COLO829 (cell line): ENCODE measurements at regions not wholly inside any gene's neighbourhood (a gene's known extent, or its start where the extent isn't known, plus 50 kb on each side); places are given as distances from the start of the nearest gene placed in this dataset.

Experiments
- DNase-seq: peaks from one replicate; pipeline ENCODE4 v3.0.0; 2012; ENCODE audit warnings: low spot score

DNA sequence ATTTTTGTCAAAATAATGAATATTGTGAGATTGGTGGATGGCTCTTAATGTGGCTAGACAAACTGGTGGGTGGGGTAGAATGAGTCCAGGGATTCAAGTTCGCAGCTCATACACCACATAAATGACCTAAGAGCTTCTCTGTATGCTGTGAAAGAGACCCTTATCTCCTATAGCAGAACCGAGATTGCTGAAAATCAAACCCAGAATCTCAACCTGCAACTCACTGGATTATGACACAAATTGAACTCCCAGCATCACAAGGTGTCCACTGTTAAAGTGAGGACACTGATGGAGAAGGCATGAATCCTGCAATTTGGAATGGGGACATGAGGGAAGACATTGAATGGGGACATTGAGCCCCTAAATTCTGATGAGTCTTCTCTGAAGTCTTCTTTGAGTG is 51.3 kb upstream of the CNKSR3 start:
- no peak for DNase-seq

DNA sequence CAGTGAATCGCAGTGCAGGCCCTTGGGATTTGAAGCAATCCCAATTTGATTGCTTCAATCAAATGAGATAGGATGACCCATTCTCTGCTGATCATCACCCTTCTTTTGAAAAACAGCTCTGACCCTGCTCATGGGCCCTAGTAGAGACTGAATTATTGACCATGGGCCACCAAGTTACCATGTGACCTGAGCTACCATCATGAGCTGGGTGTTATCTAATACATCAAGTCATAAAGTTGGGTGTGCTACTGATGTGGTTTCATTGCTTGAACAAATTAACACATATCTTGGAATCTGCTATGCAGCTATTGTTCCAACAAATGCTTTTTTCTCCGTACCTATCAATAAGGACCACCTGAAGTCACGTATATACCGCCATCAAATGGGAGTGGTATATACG is 54.8 kb upstream of the CNKSR3 start:
- DNase-seq = no peak

DNA sequence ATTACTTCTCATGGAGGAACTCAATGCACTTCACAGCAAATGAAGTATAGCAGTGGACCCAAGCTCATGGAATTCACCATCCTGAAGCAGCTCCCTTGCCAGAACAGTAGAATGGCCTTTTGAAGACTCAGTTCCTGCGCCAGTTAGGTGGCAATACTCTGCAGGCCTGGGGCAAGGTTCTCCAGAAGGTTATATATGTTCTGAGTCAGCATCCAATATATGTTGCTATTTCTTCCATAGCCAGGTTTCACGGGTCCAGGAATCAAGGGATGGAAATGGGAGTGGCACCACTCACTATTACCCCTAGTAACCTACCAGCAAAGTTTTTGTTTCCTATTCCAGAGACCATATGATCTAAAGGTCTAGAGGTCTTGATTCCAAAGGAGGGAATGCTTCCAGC is 56.4 kb upstream of the CNKSR3 start:
- DNase-seq = no peak

DNA sequence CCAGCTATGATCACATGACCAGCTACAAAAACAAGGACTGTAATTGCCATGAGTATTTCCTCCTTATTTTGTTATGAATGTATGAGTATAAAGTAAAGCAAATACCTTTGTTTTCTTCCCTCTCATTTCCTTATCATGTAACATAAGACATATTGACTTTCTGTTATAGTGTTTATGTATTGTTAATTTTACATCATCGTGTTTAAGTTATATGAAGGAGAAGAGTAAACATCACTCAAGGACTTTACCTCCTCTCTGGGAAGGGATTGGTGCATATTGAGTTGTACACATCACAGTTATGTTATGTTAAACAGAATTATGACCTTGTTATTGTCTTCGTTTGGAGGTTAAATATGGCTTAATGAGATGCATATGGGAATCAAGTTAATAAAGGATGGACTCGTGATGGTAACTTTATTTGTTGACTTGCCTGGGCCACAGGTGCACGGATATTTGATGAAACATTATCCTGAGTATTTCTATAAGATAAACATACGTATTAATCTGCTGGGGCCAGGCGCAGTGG is 57.3 kb upstream of the CNKSR3 start:
- no peak for DNase-seq

DNA sequence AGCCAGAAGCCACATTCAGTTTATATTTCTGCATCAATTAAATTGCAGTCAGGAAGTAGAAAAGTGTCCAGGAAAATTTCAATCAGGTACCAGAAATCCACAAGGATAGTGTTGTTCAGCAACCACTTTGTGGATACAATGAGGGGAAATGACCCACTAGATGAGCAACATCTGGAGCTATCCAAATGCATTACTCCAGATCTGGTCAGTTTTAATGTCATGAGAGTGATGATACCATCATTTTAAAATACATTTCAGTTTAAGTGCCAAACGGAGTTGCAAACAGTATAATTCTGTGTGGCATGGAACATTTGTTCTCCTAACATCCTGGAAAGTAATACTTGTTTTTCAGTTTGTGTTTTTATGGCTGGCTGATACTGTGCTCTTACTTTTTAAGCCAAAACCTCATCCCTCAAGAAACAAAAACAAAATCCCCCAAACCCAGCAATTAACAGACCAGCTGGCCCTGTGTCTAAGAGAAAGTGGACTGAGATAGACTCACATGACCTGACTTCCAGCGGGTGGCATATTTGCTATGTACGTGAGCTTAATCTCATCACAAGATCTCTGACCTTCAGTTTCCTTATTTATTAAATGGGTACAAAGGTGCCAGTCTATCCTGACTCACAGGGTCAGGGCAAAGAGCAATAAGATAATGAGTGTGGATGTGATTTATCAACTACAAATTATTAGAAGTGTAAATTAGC is 58.8 kb upstream of the CNKSR3 start:
- no peak for DNase-seq

DNA sequence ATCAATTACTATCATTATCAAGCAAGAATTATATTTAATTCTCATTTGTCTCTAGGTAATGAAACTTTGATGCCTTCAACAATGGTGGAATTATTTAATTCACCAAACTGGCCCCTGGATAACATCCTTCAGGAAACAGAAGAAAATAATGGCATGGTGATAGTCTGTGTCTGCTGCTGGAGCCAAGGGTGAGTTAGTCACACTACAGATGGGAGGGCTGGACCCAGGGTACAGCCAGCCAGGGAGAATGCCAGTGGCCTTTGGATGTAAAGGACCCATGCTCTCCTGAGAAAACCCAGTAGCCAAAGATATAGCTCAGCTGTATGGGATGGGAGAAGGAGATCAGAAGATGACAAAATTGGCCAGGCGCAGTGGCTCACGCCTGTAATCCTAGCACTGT is 60.0 kb upstream of the CNKSR3 start:
- DNase-seq = no peak

DNA sequence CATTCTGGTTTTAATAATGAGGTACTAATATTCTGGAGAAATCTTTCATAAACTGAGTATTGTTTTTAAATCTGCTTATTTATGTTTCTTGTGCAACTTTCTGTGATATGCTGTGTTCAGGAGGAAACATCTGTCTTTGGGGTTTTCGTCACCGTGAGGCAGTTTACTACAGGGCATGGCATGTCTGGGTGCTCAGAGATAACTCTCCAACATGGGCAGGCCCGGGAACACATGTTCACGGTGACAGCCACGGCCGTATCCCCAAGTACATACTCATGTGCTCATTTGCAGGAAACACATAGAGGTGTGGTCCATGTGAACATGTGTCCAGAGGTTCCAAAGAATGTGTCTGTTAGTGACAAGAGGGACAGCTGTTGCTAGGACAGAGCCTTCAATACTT is 62.1 kb upstream of the CNKSR3 start:
- DNase-seq = no peak

DNA sequence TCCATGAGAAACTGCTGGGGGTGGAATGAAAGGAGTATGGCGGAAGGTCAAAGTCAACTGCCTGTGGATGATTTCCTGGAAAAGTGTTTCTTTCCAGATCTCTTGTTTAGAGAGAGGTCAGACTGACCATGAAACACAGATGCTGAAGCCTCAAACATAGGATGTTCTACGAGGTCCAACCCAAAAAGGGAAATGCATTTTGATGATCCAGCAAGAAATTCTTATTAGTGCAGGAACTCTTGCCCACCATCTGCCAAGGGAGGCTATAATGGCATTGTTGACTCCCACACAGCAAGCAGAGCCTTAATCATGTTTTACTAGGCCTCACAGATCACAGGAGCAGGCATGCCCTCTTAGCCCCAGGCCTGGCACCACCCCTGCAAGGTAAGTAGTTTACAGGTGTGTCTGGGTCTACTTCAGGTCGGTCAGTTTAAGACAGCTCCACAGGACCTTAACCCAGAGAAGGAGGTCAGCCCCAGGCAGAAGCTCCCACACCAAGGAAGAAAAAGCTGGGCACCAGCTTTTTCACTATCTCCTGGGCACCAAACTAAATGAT is 67.6 kb upstream of the CNKSR3 start:
- no peak for DNase-seq

DNA sequence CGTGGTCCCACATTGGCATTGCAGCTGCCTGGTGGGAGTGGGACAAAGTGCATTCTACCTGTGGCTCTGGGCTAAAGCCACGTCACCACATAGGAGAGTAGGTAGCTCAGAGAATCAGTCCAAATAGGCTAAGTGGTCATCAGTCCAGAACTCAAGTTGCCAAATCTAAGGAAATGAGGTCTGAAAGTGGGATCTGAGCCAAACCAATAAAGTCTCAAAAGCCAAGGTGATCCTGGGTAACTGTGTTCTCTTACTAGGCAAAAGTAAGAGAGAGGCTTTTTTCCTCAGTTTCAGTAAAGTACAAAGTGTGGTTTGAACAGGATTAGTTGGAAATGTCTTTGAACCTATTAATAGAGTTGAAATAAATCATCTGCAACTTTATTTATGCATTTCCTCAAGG is 68.6 kb upstream of the CNKSR3 start:
- no peak for DNase-seq

DNA sequence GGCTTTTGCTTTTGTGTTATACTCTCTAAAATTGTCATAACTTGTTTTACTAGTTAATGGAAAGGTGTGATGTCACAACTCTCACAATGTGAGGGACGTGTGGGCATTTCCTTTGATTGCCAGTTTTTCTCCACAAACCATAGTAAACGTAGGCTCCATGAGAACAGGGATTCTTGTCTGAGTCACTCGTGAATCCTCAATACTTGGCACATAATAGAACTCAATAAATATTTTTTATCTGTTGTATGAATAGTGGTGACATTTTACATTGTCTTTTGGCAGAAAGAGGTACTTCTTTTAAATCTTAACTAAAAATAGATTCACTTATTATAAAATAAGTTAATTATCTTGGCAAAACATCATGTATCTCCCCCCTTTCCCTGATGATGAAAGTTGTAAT is 69.0 kb upstream of the CNKSR3 start:
- no peak for DNase-seq

DNA sequence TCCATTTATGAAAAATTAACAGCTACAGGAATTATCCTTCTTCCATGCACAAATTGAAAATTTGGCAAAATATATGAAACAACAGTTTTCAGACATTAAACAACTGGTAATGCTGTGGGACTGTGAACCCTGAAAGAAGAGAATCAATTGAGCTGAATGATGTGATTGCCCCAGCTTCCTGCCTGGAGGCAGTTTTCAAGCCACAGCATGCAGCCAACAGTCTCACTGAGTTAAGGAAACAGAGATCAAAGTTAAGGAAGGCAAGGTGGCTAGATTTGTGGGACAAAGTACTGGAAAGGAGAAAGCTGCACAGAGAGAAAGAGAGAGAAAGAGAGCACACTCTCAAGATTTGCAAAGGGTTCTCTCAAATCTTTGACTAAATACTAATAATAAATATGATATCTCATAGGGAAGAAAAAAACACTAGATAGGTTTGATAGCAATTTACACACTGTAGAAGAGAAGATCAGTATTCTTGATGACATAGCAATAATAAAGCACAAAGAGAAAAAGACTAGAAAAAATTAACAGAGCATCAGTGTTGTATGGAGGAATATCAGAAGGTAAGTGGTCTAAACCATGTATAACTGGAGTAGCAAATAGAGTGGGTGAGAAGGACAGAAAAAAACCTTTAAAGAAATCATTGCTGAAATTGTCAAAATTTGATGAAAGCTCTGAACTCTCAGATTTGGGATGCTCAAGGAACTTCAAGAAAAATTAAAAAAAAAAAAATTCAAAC is 70.1 kb upstream of the CNKSR3 start:
- no peak for DNase-seq

DNA sequence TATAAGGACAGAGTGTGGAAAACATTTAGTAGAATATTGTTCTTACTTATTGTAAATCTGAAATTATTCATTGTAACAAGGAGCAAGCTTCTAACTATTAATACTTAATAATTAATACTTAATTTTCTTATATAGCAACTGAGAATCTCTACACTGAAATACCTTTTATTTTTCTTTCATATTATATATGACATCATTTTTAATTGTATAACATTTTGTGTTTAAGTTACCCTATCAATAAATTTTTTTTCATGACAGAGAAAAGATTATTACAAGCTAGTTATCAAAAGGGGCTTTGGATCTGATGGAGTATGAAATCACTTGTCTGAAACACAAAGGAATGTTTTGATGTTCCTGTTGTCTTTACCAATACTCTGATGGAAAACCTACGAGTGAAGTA is 72.2 kb upstream of the CNKSR3 start:
- DNase-seq = no peak

DNA sequence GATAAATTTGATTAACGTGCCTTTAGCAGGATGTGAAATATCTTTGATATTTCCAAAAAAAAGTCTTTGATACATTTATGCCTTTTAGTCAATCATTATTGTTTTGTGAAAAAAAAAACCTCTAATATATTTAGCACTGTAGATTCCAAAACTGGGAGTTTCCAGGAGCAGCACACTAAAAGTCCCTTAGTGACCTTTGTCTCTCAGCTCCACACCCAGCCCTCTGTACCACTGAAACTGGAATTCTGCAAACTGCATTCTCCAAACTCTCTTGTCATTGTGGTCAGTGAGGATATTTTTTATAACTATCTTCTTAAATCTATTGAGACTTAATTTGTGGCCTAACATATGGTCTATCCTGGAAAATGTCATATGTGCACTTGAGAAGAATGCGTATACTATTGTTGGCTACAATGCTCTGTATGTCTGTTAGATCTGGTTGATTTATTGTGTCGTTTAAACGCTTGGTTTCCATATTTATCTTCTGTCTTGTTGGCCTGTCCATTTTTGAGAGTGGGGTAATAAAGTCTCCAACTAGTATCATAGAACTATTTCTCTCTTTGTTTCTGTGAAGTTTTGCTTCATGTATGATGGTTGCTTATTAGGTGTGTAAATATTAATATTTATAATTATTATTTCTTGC is 73.2 kb upstream of the CNKSR3 start:
- DNase-seq = no peak

DNA sequence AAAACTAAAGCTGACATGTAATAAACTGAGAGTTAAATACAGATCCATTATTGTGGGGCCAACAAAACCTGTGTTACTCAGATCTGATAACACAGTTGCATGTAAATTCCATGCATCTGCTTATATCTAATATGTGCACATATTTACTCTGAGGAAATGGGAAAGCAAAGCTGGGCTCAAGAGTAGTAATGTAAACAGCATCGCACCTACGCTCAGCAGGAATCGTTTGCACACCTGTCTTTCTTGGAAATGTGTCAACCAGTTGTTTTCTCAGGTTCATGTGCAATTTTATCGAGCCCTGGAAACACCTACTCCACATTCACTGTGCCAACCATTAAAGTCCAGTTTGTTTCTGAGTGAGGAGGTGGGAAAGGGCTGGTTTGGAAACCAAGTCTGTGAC is 80.3 kb upstream of the CNKSR3 start:
- no peak for DNase-seq

DNA sequence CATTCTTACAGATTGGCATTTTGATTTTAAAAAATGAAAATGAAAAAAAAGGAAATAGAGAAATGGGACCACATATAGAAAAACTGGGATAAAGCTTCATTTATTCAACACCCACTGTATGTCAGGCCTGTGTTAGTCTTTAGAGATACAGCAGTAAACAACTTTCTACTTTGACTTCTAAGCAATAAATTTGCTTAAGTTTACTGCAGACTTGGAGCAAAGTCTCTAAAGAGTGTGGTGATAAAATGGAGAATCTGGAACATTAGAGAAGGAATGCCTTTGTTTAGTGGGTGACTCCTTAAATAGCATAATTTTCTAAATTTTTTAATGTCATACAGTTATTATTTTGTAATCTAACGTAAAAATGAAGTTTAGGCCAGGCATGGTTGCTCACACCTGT is 80.7 kb upstream of the CNKSR3 start:
- DNase-seq = no peak

DNA sequence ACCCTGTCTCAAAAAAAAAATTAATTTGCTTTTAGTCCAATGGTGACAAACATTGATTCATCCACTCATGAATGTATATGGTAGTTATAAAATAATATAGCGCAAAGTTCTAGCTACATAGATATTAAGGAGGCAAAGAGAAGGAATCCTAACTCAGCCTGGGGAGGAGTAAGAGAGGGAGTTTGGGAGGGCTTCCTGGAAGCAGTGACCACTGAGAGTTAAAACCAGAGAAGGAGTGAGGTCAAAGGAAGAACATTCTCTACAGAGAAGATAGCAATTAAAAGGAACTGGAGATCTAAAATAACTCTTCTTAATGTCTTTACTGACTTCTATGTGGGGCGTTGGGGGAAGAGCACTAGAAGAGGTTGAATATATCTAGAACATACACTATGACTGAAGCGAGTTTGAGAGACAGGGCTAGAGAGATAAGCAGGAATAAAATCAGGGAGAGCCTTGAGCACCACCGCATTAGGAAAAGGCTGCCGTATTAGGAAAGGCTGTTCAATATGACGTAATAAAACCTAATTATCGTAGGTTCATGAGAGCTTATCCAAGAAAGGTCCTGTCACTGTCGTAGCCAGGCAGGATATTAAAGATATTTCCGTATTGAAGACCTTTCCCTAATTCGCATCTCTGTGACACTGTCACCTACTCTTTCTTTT is 81.8 kb upstream of the CNKSR3 start:
- no peak for DNase-seq

DNA sequence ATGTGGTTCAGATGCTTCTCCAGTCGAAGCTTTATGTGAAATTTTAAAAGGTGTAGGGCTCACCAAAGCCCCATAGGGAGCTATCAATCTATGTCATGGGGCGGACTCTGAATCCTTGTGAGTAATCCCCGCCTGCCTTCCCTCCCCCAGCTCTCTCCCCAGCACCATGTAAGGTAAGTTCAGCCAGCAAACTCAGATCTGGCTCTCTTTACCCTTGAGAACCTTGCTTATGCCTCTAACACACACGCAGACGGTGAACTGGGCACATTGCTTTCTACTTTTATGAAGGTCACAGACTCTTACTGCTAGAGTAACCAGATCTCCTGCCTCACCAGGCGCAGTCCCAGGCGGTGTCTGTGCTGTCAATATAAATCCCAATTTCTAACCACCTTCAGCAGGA is 82.6 kb upstream of the CNKSR3 start:
- DNase-seq = no peak

DNA sequence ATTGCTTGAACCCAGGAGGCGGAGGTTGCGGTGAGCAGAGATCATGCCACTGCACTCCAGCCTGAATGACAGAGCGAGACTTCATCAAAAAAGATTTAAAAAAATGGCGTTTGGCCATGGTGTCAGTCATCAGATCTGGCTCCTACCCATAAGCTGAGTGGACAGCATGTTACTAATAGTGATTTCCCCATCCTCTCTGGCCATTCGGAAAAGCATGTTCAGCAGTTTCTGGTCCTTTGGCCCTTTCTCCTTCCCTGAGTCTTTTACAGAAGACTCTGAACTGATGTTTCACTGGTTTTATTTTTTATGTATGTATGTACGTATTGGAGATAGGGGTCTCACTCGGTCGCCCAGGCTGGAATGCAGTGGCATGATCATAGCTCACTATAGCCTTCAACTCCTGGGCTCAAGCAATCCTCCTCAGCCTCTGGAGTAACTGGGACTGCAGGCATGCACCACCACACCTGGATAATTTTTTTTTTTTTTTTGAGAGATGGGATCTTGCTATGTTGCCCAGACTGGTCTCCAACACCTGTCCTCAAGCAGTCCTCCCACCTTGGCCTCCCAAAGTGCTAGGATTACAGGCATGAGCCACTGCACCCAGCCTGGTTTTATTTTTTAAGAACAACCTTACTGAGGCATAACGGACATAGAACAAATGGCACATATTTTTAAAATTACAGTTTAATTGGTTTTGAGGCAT is 84.2 kb upstream of the CNKSR3 start:
- DNase-seq = no peak

DNA sequence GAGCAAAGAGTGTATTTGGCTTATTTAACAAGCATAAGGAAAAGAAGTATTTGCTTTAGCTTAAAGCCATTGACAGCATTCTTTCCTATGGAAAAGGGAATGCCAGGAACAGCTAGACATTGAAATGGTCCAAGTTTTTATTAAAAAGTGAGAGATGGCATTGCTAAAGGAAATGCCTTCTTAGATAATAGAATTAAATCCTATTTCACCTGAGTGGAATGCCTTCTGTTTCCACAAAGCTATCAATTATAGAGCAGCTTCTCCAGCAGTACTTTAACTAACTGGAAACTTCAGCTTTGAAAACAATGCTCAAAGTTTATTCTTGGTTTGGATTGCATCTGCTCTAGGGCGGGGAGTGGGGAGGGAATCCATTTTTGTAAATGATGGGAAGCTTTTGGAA is 85.1 kb upstream of the CNKSR3 start:
- DNase-seq = no peak

DNA sequence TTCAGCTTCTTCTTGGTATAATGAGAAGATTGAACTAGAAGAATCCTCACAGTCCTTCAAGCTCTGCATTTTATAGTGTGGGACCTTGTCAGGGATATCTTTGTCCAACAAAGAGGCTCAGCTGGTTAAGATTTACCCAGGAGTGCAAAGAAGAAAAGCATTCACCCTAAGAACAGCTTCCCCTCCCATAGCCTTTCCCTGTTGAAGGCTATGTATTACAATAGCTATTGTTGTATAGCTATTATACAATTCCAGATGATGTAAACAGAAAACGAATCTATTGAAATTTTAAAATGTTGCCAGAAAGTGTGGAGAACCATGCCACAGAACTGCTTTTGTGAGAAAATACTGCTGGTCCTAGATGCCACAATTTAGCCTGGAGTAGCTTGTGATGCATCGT is 85.5 kb upstream of the CNKSR3 start:
- no peak for DNase-seq

DNA sequence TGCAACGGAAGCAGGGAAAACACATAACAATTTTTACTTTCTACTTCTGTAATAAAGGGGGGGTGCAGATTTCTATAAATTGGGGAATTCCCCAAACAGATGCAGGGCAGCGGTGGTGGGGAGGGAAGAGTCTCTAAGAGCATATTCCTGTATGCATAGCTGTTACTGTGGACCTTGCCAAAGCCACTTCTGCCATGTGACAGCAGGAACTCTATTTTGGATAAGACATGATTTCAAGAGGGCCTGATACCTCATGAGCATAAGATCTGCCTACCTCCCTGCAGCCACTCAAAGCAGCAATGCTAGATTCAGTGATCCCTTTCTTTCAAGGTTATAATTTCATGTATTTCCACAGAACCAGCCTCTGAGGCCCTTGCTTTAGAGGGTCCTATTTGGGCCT is 86.2 kb upstream of the CNKSR3 start:
- no peak for DNase-seq

DNA sequence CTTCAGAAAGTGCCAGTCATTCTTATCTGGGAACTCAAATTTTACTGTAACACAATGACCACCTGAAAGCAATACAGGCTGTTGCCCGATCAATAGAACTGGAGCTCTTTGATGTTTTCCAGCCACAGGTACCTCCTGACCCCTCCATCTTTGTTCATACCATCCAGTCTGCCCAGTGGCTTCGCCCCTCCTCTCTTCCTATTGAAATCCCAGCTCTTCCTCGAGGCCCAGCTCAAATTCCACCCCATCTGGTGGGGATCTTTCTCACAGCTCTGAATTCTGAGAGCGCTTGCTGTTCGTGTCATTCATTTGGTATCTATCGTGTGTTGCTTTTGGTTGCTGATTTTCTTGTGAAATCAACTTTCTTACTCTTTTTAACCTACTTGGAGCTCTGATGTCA is 87.9 kb upstream of the CNKSR3 start:
- DNase-seq = no peak
